ENCODE measurements at regions not wholly inside any gene's neighbourhood (a gene's known extent, or its start where the extent isn't known, plus 50 kb on each side); places are given as distances from the start of the nearest gene placed in this dataset.
"Not testable (repeated sequence)": the region's sequence is repeated elsewhere in the genome, so short reads cannot be mapped to it uniquely, and the experiment has no call there.

GRCh38 chr20:30540330-30541069 is 717.0 kb upstream of the DEFB115 start:
- no CpG with 5 or more reads among the region's 4 CpGs for WGBS (ENCODE audit: insufficient coverage, insufficient read length)
- DNase-seq (ENCODE audit: low read depth, low spot score); H3K36me3 ChIP-seq (ENCODE audit: control insufficient read depth, insufficient read depth, low read length); H3K27ac ChIP-seq (ENCODE audit: low read length); H3K27me3 ChIP-seq (ENCODE audit: control insufficient read depth, insufficient read depth, low read length); H3K4me3 ChIP-seq (ENCODE audit: low read length); H3K9me3 ChIP-seq (ENCODE audit: control insufficient read depth, insufficient read depth, low read length); H3K4me1 ChIP-seq (ENCODE audit: control insufficient read depth, insufficient read depth, low read length): not testable (repeated sequence)

- no CpG with 5 or more reads among the region's 4 CpGs for WGBS (ENCODE audit: insufficient coverage, insufficient read length)
Measured at GRCh38 chr20:30551236-30551635, 706.2 kb upstream of the DEFB115 start.

GRCh38 chr20:30556797-30557196 is 700.7 kb upstream of the DEFB115 start:
- not testable (repeated sequence) for H3K4me1 ChIP-seq (ENCODE audit: control insufficient read depth, insufficient read depth, low read length); DNase-seq (ENCODE audit: low read depth, low spot score); H3K9me3 ChIP-seq (ENCODE audit: control insufficient read depth, insufficient read depth, low read length); H3K4me3 ChIP-seq (ENCODE audit: low read length); H3K36me3 ChIP-seq (ENCODE audit: control insufficient read depth, insufficient read depth, low read length); H3K27ac ChIP-seq (ENCODE audit: low read length); H3K27me3 ChIP-seq (ENCODE audit: control insufficient read depth, insufficient read depth, low read length)
- WGBS (ENCODE audit: insufficient coverage, insufficient read length): no CpG with 5 or more reads among the region's 1 CpG

More at GRCh38 chr20:30551236-30551635, 706.2 kb upstream of the DEFB115 start:
- not testable (repeated sequence) for H3K9me3 ChIP-seq (ENCODE audit: control insufficient read depth, insufficient read depth, low read length); H3K4me3 ChIP-seq (ENCODE audit: low read length); DNase-seq (ENCODE audit: low read depth, low spot score); H3K27ac ChIP-seq (ENCODE audit: low read length); H3K27me3 ChIP-seq (ENCODE audit: control insufficient read depth, insufficient read depth, low read length); H3K4me1 ChIP-seq (ENCODE audit: control insufficient read depth, insufficient read depth, low read length); H3K36me3 ChIP-seq (ENCODE audit: control insufficient read depth, insufficient read depth, low read length)

GRCh38 chr20:30565086-30565485 is 692.4 kb upstream of the DEFB115 start:
- no CpG with 5 or more reads among the region's 19 CpGs for WGBS (ENCODE audit: insufficient coverage, insufficient read length)
- not testable (repeated sequence) for DNase-seq (ENCODE audit: low read depth, low spot score)

GRCh38 chr20:30569867-30570266 is 687.6 kb upstream of the DEFB115 start:
- H3K27me3 ChIP-seq (ENCODE audit: control insufficient read depth, insufficient read depth, low read length); H3K4me1 ChIP-seq (ENCODE audit: control insufficient read depth, insufficient read depth, low read length); H3K36me3 ChIP-seq (ENCODE audit: control insufficient read depth, insufficient read depth, low read length); H3K4me3 ChIP-seq (ENCODE audit: low read length); DNase-seq (ENCODE audit: low read depth, low spot score); H3K27ac ChIP-seq (ENCODE audit: low read length); H3K9me3 ChIP-seq (ENCODE audit: control insufficient read depth, insufficient read depth, low read length): not testable (repeated sequence)
- WGBS (ENCODE audit: insufficient coverage, insufficient read length): no CpG with 5 or more reads among the region's 12 CpGs

More at GRCh38 chr20:30565086-30565485, 692.4 kb upstream of the DEFB115 start:
- not testable (repeated sequence) for H3K27ac ChIP-seq (ENCODE audit: low read length); H3K4me1 ChIP-seq (ENCODE audit: control insufficient read depth, insufficient read depth, low read length); H3K4me3 ChIP-seq (ENCODE audit: low read length); H3K9me3 ChIP-seq (ENCODE audit: control insufficient read depth, insufficient read depth, low read length); H3K27me3 ChIP-seq (ENCODE audit: control insufficient read depth, insufficient read depth, low read length); H3K36me3 ChIP-seq (ENCODE audit: control insufficient read depth, insufficient read depth, low read length)

GRCh38 chr20:30570622-30571021 is 686.8 kb upstream of the DEFB115 start:
- not testable (repeated sequence) for H3K4me1 ChIP-seq (ENCODE audit: control insufficient read depth, insufficient read depth, low read length); H3K36me3 ChIP-seq (ENCODE audit: control insufficient read depth, insufficient read depth, low read length)

GRCh38 chr20:30574337-30574736 is 683.1 kb upstream of the DEFB115 start:
- DNase-seq (ENCODE audit: low read depth, low spot score); H3K27ac ChIP-seq (ENCODE audit: low read length); H3K9me3 ChIP-seq (ENCODE audit: control insufficient read depth, insufficient read depth, low read length); H3K4me1 ChIP-seq (ENCODE audit: control insufficient read depth, insufficient read depth, low read length); H3K36me3 ChIP-seq (ENCODE audit: control insufficient read depth, insufficient read depth, low read length); H3K4me3 ChIP-seq (ENCODE audit: low read length); H3K27me3 ChIP-seq (ENCODE audit: control insufficient read depth, insufficient read depth, low read length): not testable (repeated sequence)
- WGBS (ENCODE audit: insufficient coverage, insufficient read length): no CpG with 5 or more reads among the region's 2 CpGs

More at GRCh38 chr20:30570622-30571021, 686.8 kb upstream of the DEFB115 start:
- not testable (repeated sequence) for H3K27me3 ChIP-seq (ENCODE audit: control insufficient read depth, insufficient read depth, low read length); H3K9me3 ChIP-seq (ENCODE audit: control insufficient read depth, insufficient read depth, low read length); DNase-seq (ENCODE audit: low read depth, low spot score); H3K4me3 ChIP-seq (ENCODE audit: low read length); H3K27ac ChIP-seq (ENCODE audit: low read length)
- no CpG with 5 or more reads among the region's 4 CpGs for WGBS (ENCODE audit: insufficient coverage, insufficient read length)

GRCh38 chr20:30579069-30579468 is 678.4 kb upstream of the DEFB115 start:
- not testable (repeated sequence) for H3K27me3 ChIP-seq (ENCODE audit: control insufficient read depth, insufficient read depth, low read length); H3K36me3 ChIP-seq (ENCODE audit: control insufficient read depth, insufficient read depth, low read length); DNase-seq (ENCODE audit: low read depth, low spot score); H3K4me1 ChIP-seq (ENCODE audit: control insufficient read depth, insufficient read depth, low read length); H3K27ac ChIP-seq (ENCODE audit: low read length); H3K4me3 ChIP-seq (ENCODE audit: low read length); H3K9me3 ChIP-seq (ENCODE audit: control insufficient read depth, insufficient read depth, low read length)
- no CpG with 5 or more reads among the region's 6 CpGs for WGBS (ENCODE audit: insufficient coverage, insufficient read length)

- not testable (repeated sequence) for H3K27ac ChIP-seq (ENCODE audit: low read length); DNase-seq (ENCODE audit: low read depth, low spot score); H3K27me3 ChIP-seq (ENCODE audit: control insufficient read depth, insufficient read depth, low read length); H3K36me3 ChIP-seq (ENCODE audit: control insufficient read depth, insufficient read depth, low read length); H3K9me3 ChIP-seq (ENCODE audit: control insufficient read depth, insufficient read depth, low read length); H3K4me1 ChIP-seq (ENCODE audit: control insufficient read depth, insufficient read depth, low read length)
- no CpG with 5 or more reads among the region's 27 CpGs for WGBS (ENCODE audit: insufficient coverage, insufficient read length)
- peak overlapping the region; percentile 42; the same call in 1 of the 2 replicates for H3K4me3 ChIP-seq (ENCODE audit: low read length)
Measured at GRCh38 chr20:30579824-30580438, 677.5 kb upstream of the DEFB115 start.

- H3K27ac ChIP-seq (ENCODE audit: low read length); H3K4me3 ChIP-seq (ENCODE audit: low read length); H3K4me1 ChIP-seq (ENCODE audit: control insufficient read depth, insufficient read depth, low read length); H3K9me3 ChIP-seq (ENCODE audit: control insufficient read depth, insufficient read depth, low read length); DNase-seq (ENCODE audit: low read depth, low spot score); H3K27me3 ChIP-seq (ENCODE audit: control insufficient read depth, insufficient read depth, low read length); H3K36me3 ChIP-seq (ENCODE audit: control insufficient read depth, insufficient read depth, low read length): not testable (repeated sequence)
- no CpG with 5 or more reads among the region's 7 CpGs for WGBS (ENCODE audit: insufficient coverage, insufficient read length)
Measured at GRCh38 chr20:30581839-30582238, 675.6 kb upstream of the DEFB115 start.

GRCh38 chr20:30584403-30584802 is 673.1 kb upstream of the DEFB115 start:
- H3K36me3 ChIP-seq (ENCODE audit: control insufficient read depth, insufficient read depth, low read length); H3K27me3 ChIP-seq (ENCODE audit: control insufficient read depth, insufficient read depth, low read length); H3K9me3 ChIP-seq (ENCODE audit: control insufficient read depth, insufficient read depth, low read length); H3K27ac ChIP-seq (ENCODE audit: low read length); H3K4me1 ChIP-seq (ENCODE audit: control insufficient read depth, insufficient read depth, low read length); DNase-seq (ENCODE audit: low read depth, low spot score); H3K4me3 ChIP-seq (ENCODE audit: low read length): not testable (repeated sequence)
- 100% methylated on average over 4 of the region's 4 CpGs for WGBS (ENCODE audit: insufficient coverage, insufficient read length)

Measured in iPS DF 6.9 (cell line).